ENCODE measurements at regions not wholly inside any gene's neighbourhood (a gene's known extent, or its start where the extent isn't known, plus 50 kb on each side); places are given as distances from the start of the nearest gene placed in this dataset.

- H3K4me2 ChIP-seq (ENCODE audit: low read depth, low read length, poor library complexity, severe bottlenecking) = no peak overlapping the region
- H3K4me1 ChIP-seq (ENCODE audit: insufficient read depth, low read length, poor library complexity, severe bottlenecking) = no peaks in the 10 kb centered on the region
- H3F3A ChIP-seq (ENCODE audit: low read depth) = no peaks in the 10 kb centered on the region
- H3K27me3 ChIP-seq (ENCODE audit: insufficient read depth, low read length, poor library complexity, severe bottlenecking) = no peaks in the 10 kb centered on the region
- no peak overlapping the region for H2AFZ ChIP-seq (ENCODE audit: low read length)
- no peaks in the 10 kb centered on the region for H3K9me3 ChIP-seq (ENCODE audit: insufficient read depth, low read depth, low read length)
- H3K36me3 ChIP-seq (ENCODE audit: insufficient read depth, low read length) = no peaks in the 10 kb centered on the region
- no peaks in the 10 kb centered on the region for H3K79me2 ChIP-seq (ENCODE audit: insufficient read depth, low read length)
- TF ChIP-seq, protein P1, sequence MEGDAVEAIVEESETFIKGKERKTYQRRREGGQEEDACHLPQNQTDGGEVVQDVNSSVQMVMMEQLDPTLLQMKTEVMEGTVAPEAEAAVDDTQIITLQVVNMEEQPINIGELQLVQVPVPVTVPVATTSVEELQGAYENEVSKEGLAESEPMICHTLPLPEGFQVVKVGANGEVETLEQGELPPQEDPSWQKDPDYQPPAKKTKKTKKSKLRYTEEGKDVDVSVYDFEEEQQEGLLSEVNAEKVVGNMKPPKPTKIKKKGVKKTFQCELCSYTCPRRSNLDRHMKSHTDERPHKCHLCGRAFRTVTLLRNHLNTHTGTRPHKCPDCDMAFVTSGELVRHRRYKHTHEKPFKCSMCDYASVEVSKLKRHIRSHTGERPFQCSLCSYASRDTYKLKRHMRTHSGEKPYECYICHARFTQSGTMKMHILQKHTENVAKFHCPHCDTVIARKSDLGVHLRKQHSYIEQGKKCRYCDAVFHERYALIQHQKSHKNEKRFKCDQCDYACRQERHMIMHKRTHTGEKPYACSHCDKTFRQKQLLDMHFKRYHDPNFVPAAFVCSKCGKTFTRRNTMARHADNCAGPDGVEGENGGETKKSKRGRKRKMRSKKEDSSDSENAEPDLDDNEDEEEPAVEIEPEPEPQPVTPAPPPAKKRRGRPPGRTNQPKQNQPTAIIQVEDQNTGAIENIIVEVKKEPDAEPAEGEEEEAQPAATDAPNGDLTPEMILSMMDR (conservative IDR thresholded peaks at IDR 0.05; ENCODE audit: low read length) = no peak
- no peak for TF ChIP-seq EZH2phosphoT487 (IDR thresholded peaks at IDR 0.05; ENCODE audit: borderline replicate concordance)
- H3K9ac ChIP-seq (ENCODE audit: low read depth, low read length, poor library complexity, severe bottlenecking) = no peak overlapping the region
- H3K9me2 ChIP-seq (replicated peaks; ENCODE audit: low read depth, low read length) = no peaks in the 10 kb centered on the region
- H4K20me1 ChIP-seq (ENCODE audit: insufficient read depth, low read length, poor library complexity, severe bottlenecking) = no peaks in the 10 kb centered on the region
- H3K4me3 ChIP-seq (ENCODE audit: low read length, poor library complexity, severe bottlenecking) = no peak overlapping the region
Observed at GRCh38 chr21:35690436-35690835, 369.9 kb downstream of the SETD4 start.

DNA sequence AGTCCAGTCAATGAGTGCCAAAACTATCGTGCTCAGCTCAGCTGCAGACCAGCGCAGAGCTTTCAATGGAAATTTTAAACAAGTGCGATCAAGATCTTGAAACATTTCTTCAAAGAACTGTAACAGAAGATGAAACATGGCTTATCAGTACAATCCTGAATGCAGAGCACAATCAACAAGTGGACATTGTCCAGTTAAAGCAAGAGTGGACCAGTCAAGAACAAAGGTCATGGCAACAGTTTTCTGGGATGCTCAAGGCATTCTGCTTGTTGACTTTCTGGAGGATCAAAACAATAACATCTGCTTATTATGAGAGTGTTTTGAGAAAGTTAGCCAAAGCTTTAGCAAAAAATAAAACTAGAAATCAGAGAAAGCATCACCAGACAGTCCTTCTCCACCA, 374.2 kb downstream of the SETD4 start:
- Histone ChIP-seq H3K27me3 (ENCODE audit: insufficient read depth, low read length, poor library complexity, severe bottlenecking) (no peaks in the 10 kb centered on the region), H3K4me1 (ENCODE audit: insufficient read depth, low read length, poor library complexity, severe bottlenecking) (no peaks in the 10 kb centered on the region), H3K79me2 (ENCODE audit: insufficient read depth, low read length) (no peaks in the 10 kb centered on the region), H3K36me3 (ENCODE audit: insufficient read depth, low read length) (no peaks in the 10 kb centered on the region), H4K20me1 (ENCODE audit: insufficient read depth, low read length, poor library complexity, severe bottlenecking) (no peaks in the 10 kb centered on the region), H2AFZ (ENCODE audit: low read length) (no peak overlapping the region), H3K4me2 (ENCODE audit: low read depth, low read length, poor library complexity, severe bottlenecking) (no peak overlapping the region), H3K9me2 (replicated peaks; ENCODE audit: low read depth, low read length) (no peaks in the 10 kb centered on the region), H3K9me3 (ENCODE audit: insufficient read depth, low read depth, low read length) (no peaks in the 10 kb centered on the region), H3F3A (ENCODE audit: low read depth) (no peaks in the 10 kb centered on the region), H3K4me3 (ENCODE audit: low read length, poor library complexity, severe bottlenecking) (no peak overlapping the region), H3K9ac (ENCODE audit: low read depth, low read length, poor library complexity, severe bottlenecking) (no peak overlapping the region)
- TF ChIP-seq, protein P1 (conservative IDR thresholded peaks at IDR 0.05; ENCODE audit: low read length) = no peak
- TF ChIP-seq EZH2phosphoT487 (IDR thresholded peaks at IDR 0.05; ENCODE audit: borderline replicate concordance) = no peak

DNA sequence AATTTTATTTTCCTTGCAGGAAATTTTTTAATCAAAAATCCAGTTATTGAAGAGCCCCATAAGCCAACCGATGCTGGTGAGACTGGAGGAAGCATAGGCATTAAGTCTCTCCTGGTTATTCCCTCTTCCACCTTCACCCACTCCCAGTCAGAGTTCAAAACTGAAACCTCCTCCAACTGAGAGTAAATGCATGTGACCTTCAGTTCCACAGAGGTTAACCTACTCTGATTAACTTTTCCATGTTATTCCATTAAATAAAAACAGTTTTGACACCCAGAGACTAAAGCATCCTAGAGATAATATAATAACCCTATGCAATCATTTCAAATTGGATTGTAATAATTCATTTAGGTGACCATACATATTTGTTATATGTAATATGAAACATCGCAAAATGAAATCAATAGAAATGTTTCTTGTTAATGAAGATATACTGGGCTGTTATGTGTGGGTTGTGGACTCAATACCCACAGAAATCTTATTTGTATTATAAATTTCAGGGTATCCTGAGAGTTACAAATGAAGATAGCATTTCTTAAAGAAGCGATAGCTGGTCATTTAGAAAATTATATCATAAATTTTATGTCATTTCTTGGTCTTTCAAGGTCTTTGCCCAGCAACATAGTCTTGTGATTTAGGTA, 376.5 kb downstream of the SETD4 start:
- H3K4me3 ChIP-seq (ENCODE audit: low read length, poor library complexity, severe bottlenecking) = no peak overlapping the region
- TF ChIP-seq, protein P1 (conservative IDR thresholded peaks at IDR 0.05; ENCODE audit: low read length) = no peak
- TF ChIP-seq EZH2phosphoT487 (IDR thresholded peaks at IDR 0.05; ENCODE audit: borderline replicate concordance) = no peak
- H3K4me2 ChIP-seq (ENCODE audit: low read depth, low read length, poor library complexity, severe bottlenecking) = no peak overlapping the region
- no peak overlapping the region for H3K9ac ChIP-seq (ENCODE audit: low read depth, low read length, poor library complexity, severe bottlenecking)
- H4K20me1 ChIP-seq (ENCODE audit: insufficient read depth, low read length, poor library complexity, severe bottlenecking) = no peaks in the 10 kb centered on the region
- no peaks in the 10 kb centered on the region for H3F3A ChIP-seq (ENCODE audit: low read depth)
- H3K4me1 ChIP-seq (ENCODE audit: insufficient read depth, low read length, poor library complexity, severe bottlenecking) = no peaks in the 10 kb centered on the region
- no peak overlapping the region for H2AFZ ChIP-seq (ENCODE audit: low read length)
- H3K79me2 ChIP-seq (ENCODE audit: insufficient read depth, low read length) = no peaks in the 10 kb centered on the region
- H3K27me3 ChIP-seq (ENCODE audit: insufficient read depth, low read length, poor library complexity, severe bottlenecking) = no peaks in the 10 kb centered on the region
- H3K9me3 ChIP-seq (ENCODE audit: insufficient read depth, low read depth, low read length) = no peaks in the 10 kb centered on the region
- no peaks in the 10 kb centered on the region for H3K36me3 ChIP-seq (ENCODE audit: insufficient read depth, low read length)
- no peaks in the 10 kb centered on the region for H3K9me2 ChIP-seq (replicated peaks; ENCODE audit: low read depth, low read length)
